Left renal pelvis (tissue), 4 donors: ENCODE measurements at regions not wholly inside any gene's neighbourhood (a gene's known extent, or its start where the extent isn't known, plus 50 kb on each side); places are given as distances from the start of the nearest gene placed in this dataset.
"Not testable (repeated sequence)": the region's sequence is repeated elsewhere in the genome, so short reads cannot be mapped to it uniquely, and the experiment has no call there.

Source experiments
- DNase-seq, 4 donors: peaks; one replicate each; pipeline ENCODE4 v3.0.0-alpha.2; 2013; ENCODE audit warnings: low read depth in 4 of 4, low spot score in 3 of 4

DNA sequence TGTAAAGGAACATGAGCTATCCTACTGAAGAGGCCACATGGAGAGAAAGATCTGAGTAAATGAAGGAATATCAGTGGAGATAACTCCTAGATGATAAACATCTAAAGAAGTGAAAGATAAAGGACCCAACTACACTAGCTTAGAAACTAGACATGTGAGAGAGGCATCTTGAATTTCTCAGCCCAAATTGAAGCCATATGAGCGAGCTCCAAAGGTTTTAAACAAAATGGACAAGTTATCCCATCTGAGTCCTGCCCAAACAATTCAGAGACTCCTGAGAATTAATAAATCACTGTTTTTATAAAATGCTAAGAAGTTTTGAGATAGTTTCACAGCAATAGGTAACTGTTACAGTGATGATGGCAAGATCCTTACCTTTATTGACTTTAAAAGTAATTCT lies 438.9 kb downstream of the NAV3 start:
- DNase-seq = no peak

DNA sequence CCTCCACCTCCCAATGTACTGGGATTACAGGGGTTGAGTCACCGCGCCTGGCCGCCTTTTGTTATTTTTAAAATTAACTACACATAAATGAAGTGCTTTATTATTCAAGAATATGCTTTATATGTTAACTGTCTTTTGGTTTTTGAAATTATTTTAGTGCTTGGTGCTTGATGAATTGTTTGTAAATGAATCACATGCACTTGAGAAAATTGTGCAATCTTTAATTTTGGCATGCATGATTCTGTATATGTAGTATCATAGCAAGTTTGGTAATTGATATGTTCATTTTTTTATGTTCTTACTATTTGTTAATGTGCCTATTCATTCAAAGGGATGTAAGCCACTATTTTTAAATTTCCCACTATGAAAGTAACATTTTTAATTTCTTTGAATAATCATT lies 440.9 kb downstream of the NAV3 start:
- no peak for DNase-seq

GRCh38 chr12:78275886-78276285 lies 445.2 kb downstream of the NAV3 start:
- no peak for DNase-seq

GRCh38 chr12:78278706-78279190 lies 448.1 kb downstream of the NAV3 start:
- no peak for DNase-seq

- DNase-seq = no peak
Observed at GRCh38 chr12:78279567-78279966, 448.9 kb downstream of the NAV3 start.

GRCh38 chr12:78281102-78281501 lies 450.4 kb downstream of the NAV3 start:
- DNase-seq = not testable (repeated sequence)

DNA sequence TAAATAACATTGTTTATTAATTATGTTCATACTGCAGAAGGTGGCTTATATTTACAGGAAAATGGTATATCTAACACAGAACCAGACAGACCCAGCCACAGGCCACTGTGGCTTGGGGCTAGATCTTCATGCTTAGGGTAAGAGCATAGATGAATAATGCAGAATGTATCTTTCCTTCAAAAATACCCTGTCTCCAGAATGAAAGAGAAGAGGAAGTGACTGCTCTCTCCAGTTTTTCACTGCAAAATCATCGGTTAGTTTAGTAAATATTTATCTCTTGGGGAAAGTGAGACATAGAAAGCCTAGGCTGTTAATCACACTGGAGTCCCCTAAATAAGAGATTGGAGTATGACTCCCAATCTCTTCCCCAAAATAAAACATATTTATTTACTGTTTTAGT lies 453.7 kb downstream of the NAV3 start:
- DNase-seq = no peak

- peak in 2 of 4 donors; percentile 10 to 45 for DNase-seq
Observed at GRCh38 chr12:78290606-78291345, 460.1 kb downstream of the NAV3 start.

GRCh38 chr12:78293059-78293686 lies 462.5 kb downstream of the NAV3 start:
- no peak for DNase-seq

DNA sequence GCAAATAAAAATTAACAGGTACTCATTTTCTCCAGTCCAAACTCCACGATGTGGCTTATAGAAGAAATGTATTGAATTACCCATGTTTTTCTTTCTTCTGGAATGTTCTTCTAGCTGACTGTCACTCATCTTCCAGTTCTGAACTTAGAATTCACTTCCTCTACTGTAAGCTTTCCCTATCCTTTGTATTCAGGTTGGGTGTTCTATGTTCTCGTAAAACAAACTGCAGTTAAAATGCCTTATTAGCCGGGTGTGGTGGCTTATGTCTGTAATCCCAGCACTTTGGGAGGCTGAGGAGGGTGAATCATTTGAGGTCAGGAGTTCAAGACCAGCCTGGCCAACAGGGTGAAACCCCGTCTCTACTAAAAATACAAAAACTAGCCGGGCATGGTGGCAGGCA lies 470.6 kb downstream of the NAV3 start:
- not testable (repeated sequence) for DNase-seq

- DNase-seq = no peak
Observed at GRCh38 chr12:78305808-78306207, 475.1 kb downstream of the NAV3 start.

DNA sequence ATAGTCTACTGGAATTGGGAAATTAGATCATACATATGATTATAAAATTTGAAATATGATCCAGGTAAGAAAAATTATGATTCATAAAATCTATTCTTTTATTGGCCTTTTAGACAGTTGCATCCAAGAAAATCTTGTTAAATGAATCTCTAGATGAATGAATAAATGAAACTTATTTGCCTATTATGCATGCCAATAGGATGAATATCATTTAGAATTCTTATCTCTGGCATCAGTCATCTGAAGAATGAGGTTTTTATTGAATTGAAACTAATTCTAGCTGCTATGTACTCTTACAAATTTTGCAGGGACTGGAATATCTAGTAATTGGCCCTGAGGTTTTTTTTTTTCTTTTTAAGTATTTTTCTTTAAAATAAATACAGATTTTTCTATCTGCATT lies 475.5 kb downstream of the NAV3 start:
- DNase-seq = no peak

- DNase-seq = no peak
Observed at GRCh38 chr12:78308701-78309100, 478.0 kb downstream of the NAV3 start.

- DNase-seq = no peak
Observed at GRCh38 chr12:78315028-78315427, 484.3 kb downstream of the NAV3 start.

- no peak for DNase-seq
Observed at GRCh38 chr12:78316136-78316535, 485.4 kb downstream of the NAV3 start.

GRCh38 chr12:78316631-78317468 lies 486.2 kb downstream of the NAV3 start:
- DNase-seq = no peak

DNA sequence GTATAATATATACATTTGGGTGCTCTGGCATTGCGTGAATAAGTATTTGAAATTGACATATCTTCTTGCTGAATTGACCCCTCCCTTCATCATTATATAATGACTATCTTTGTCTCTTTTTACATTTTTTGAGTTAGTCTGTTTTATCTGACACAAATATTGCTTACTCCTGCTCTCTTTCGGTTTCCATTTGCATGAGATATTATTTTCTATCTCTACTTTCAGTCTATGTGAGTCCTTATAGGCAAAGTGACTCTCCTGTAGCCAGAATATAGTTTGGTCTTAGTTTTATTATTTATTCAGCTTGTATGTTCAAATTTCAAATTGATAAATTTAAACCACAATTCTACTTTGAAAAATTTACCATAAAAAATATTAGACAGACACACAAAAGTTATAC lies 491.0 kb downstream of the NAV3 start:
- no peak for DNase-seq

DNA sequence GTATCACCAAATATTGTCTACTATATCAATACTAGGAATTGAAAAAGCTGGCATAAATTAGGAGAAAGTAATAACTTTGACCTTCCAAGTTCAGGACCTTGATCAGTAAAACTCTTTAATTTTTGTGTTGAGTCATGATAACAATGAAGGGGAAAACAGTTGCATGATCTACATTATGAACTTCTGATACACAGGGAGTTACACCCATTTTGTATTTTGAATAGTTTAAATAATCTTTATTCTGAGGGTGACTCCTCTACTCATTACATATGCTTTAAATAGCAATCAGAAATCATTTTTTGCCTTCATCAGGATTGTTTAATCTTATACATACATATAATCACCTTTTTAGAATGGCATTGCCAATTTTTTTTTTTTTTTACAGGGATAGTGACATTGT lies 492.5 kb downstream of the NAV3 start:
- DNase-seq = no peak

DNA sequence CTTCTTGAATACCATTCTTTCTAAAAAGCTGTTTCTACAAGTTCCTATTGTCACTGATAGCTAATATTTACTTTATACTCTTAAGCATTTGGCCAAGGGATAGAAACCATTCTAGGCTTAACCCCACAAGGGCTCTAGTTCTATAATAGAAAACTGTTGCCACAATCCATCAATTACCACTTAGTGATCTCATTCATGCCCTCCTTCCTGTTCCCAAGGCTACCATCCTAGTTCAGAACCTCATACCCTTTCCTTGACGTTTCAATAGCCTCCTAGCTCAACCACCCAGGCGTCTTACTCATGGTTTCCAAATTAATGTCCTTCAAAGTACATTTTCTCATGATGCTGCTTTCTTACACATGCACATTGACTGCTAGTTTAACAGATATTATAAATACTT lies 493.5 kb downstream of the NAV3 start:
- no peak for DNase-seq

GRCh38 chr12:78328524-78328923 lies 497.8 kb downstream of the NAV3 start:
- no peak for DNase-seq

DNA sequence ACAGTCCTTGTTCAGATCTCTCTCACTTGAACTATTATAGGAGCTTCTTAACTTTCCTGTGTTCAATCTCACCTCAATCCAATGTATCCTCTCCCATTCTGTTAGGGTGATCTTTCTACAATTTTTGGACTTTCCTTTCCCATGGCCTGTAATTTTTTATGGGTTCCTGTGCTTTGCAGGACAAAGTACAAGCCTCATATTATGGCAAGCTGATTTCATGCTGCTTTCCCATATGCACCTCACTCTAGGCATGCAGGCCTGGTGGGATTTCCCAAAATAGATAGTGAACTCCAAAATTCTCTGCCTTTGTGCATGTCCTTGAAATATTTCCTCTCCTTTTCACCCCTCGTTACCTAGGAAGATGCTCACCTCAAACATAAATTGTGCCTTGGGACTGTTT lies 499.4 kb downstream of the NAV3 start:
- no peak for DNase-seq
